Adrenal gland (tissue), 9 donors: ENCODE measurements at regions not wholly inside any gene's neighbourhood (a gene's known extent, or its start where the extent isn't known, plus 50 kb on each side); places are given as distances from the start of the nearest gene placed in this dataset.
"Not testable (repeated sequence)": the region's sequence is repeated elsewhere in the genome, so short reads cannot be mapped to it uniquely, and the experiment has no call there.

ENCODE experiments used
- DNase-seq, 7 donors: peaks; one replicate each; pipeline ENCODE4 v3.0.0-alpha.2; 2019 to 2020
- H3K27ac ChIP-seq, 5 donors: fragments of 200-600 bp; sonication (generic) in 4 of 5; 1 replicate in 3 of 5; 2 replicates in 2 of 5; pipeline versions ENCODE4 v1.5.1 to v1.8.0; 2016 to 2020; ENCODE audit warnings: mild to moderate bottlenecking in 1 of 5
- H3K27me3 ChIP-seq: fragments of 200-600 bp; 2 replicates; pipeline ENCODE4 v1.8.0; 2021
- H3K36me3 ChIP-seq, 2 donors: fragments of 200-600 bp; replicated peaks in 1 of 2; 1 replicate in 1 of 2; 2 replicates in 1 of 2; pipeline versions ENCODE4 v1.5.1 to v1.8.0; 2018 to 2022
- H3K4me1 ChIP-seq, 2 donors: fragments of 200-600 bp; replicated peaks in 1 of 2; 1 replicate in 1 of 2; 2 replicates in 1 of 2; pipeline versions ENCODE4 v1.5.1 to v1.8.0; 2018 to 2021
- H3K4me3 ChIP-seq, 4 donors: fragments of 200-600 bp; sonication (generic) in 3 of 4; one replicate each; pipeline ENCODE4 v1.5.1; 2016 to 2018
- H3K9me3 ChIP-seq, 3 donors: fragments of 200-600 bp; sonication (generic) in 1 of 3; replicated peaks in 1 of 3; 1 replicate in 2 of 3; 2 replicates in 1 of 3; pipeline versions ENCODE4 v1.5.1 to v1.8.0; 2016 to 2021
- CTCF ChIP-seq, 6 experiments: fragments of 450-650 bp in 4 of 6; fragments of 200-600 bp in 2 of 6; sonication (generic) in 1 of 6; IDR thresholded peaks; 1 replicate in 5 of 6; 2 replicates in 1 of 6; pipeline versions ENCODE4 v1.5.1 to v1.8.0; 2016 to 2021; ENCODE audit warnings: antibody characterized with exemption in 6 of 6, mild to moderate bottlenecking in 2 of 6, moderate library complexity in 1 of 6
- WGBS, 4 donors: extraction: QIAGEN DNeasy Blood & Tissue Kit in 2 of 4; methylation state at CpG; one replicate each; pipeline versions ENCODE4 v1.1.5 to v1.1.7; 2013 to 2017; 5-methylcytosine and 5-hydroxymethylcytosine counted together
- intact Hi-C, 2 donors: fragments of 100-400 bp; cut with DNase I; formaldehyde crosslinking; loops; one replicate each; pipeline versions ENCODE4 v1.14.1 to v1.15.0; 2022 to 2023
- donor health status: healthy with polysubstance abuse.
- donor health status: Bipolar disorder and iron deficiency.
- donor health status: DM: yes; HTN: yes; CAD: no.
- donor health status: DM: no; HTN: no; CAD: no.
- donor health status: DM: no; HTN: no; CAD: no.

DNA sequence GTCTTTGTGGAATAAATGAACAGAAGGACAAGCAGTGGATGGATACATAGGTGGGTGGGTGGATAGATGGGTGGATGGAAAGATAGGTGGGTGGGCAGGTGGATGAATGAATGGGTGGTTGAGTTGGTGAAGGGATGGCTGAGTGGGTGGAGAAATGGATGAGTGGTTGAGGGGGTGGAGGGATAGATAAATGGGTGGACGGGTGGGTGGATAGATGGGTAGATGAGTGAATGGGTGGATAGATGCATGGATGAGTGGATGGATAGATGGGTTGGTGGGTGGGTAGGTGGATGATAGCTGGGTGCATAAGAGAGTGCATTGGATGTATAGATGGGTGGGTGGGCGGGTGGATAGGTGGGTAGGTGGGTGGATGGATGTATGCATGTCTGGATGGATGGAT lies 63.5 kb downstream of the UNC93B1 start:
- H3K4me1 ChIP-seq, DNase-seq, H3K36me3 ChIP-seq, H3K4me3 ChIP-seq, H3K27me3 ChIP-seq, H3K27ac ChIP-seq, intact Hi-C loops, H3K9me3 ChIP-seq: not testable (repeated sequence)
- WGBS, 4 donors, result 62 to 90% (median 67%) methylated on average over 2 of the region's 2 CpGs

- H3K27ac ChIP-seq, intact Hi-C loops, DNase-seq, H3K9me3 ChIP-seq, H3K36me3 ChIP-seq, H3K27me3 ChIP-seq, H3K4me1 ChIP-seq, H3K4me3 ChIP-seq: not testable (repeated sequence)
- peak in 3 of 6 experiments; percentile 14 to 31 (median 27) for TF ChIP-seq CTCF (IDR thresholded peaks at IDR 0.05)
- WGBS, 4 donors, result 26 to 50% (median 29%) methylated on average over 1 of the region's 4 CpGs
Observed at GRCh38 chr11:67938964-67939363, 64.9 kb downstream of the UNC93B1 start.

DNA sequence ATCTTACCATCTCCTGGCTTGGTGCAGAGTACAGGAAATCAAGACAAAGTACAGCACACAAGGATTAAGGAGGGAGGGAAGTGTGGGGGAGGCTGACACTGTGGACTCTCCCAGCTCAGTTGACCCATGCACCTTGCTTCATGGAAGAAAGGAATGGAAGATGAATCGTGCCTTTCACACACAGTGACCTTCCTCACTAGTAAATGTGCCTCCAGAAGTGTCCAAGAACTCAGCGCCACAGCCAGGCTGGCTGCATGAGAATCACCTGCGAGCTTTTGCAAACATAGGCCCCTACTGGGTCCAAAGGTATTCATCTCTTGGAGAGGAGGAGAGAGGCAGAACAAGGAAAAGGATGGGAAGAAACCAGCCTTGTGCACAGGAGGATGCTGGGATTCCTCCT lies 65.5 kb downstream of the UNC93B1 start:
- H3K36me3 ChIP-seq, H3K4me1 ChIP-seq, H3K27me3 ChIP-seq, intact Hi-C loops, H3K9me3 ChIP-seq, H3K4me3 ChIP-seq, DNase-seq, H3K27ac ChIP-seq: not testable (repeated sequence)
- WGBS, 4 donors, result 55 to 71% (median 65%) methylated on average over 3 of the region's 3 CpGs

DNA sequence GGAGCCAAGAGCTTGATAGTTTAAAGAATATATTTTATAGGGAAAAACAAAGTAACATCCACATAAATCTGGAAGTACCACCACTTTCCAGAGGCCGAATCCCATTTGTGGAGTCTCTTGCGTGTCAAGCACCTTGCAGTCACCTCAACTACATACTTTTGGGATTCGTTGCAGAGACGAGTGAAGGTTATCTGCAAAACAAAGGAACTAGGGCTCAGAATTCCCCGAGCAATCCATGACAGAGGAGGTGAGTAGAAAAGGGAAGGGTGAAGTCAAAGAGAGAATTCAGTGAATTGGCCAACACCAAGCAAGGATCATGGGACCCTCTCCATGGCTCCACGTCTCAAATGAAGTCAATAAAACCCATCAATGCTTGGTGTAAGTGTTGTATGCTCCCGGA lies 80.3 kb downstream of the UNC93B1 start:
- DNase-seq, intact Hi-C loops, H3K4me1 ChIP-seq, H3K27me3 ChIP-seq, H3K4me3 ChIP-seq, H3K27ac ChIP-seq, H3K9me3 ChIP-seq, H3K36me3 ChIP-seq: not testable (repeated sequence)
- 56 to 76% (median 63%) methylated on average over 7 of the region's 7 CpGs for WGBS, 4 donors

GRCh38 chr11:67920546-67920945 lies 83.4 kb downstream of the UNC93B1 start:
- H3K4me1 ChIP-seq, H3K9me3 ChIP-seq, H3K27ac ChIP-seq, DNase-seq, H3K27me3 ChIP-seq, intact Hi-C loops, H3K4me3 ChIP-seq, H3K36me3 ChIP-seq: not testable (repeated sequence)
- WGBS, 4 donors, result 59 to 74% (median 70%) methylated on average over 6 of the region's 6 CpGs

DNA sequence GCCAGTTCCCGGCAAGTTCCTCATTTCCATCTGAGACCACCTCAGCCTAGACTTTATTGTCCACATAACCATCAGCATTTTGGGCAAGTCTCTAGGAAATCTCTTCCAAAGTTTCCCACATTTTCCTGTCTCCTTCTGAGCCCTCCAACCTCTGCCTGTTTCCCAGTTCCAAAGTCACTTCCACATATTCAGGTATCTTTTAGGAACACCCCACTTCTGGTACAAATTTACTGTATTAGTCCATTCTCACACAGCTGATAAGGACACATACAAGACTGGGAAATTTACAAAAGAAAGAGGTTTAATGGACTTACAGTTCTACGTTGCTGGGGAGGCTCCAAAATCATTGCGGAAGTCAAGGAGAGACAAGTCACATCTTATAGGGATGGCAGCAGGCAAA lies 91.7 kb downstream of the UNC93B1 start:
- H3K27ac ChIP-seq, result not testable (repeated sequence)

GRCh38 chr11:67911211-67911610 lies 92.7 kb downstream of the UNC93B1 start:
- H3K4me3 ChIP-seq, H3K27me3 ChIP-seq, intact Hi-C loops, DNase-seq, H3K9me3 ChIP-seq, H3K4me1 ChIP-seq, H3K36me3 ChIP-seq, H3K27ac ChIP-seq: not testable (repeated sequence)
- WGBS, 4 donors, result 49 to 60% (median 54%) methylated on average over 2 of the region's 2 CpGs

More for the DNA sequence above, 91.7 kb downstream of the UNC93B1 start:
- H3K9me3 ChIP-seq, H3K27me3 ChIP-seq, DNase-seq, H3K4me1 ChIP-seq, H3K36me3 ChIP-seq, intact Hi-C loops, H3K4me3 ChIP-seq: not testable (repeated sequence)
- 82 to 99% (median 93%) methylated on average over 3 of the region's 3 CpGs for WGBS, 4 donors

GRCh38 chr11:67910803-67911202 lies 93.1 kb downstream of the UNC93B1 start:
- H3K4me1 ChIP-seq, intact Hi-C loops, H3K36me3 ChIP-seq, DNase-seq, H3K27me3 ChIP-seq, H3K27ac ChIP-seq, H3K4me3 ChIP-seq, H3K9me3 ChIP-seq: not testable (repeated sequence)
- WGBS, 4 donors, result 83 to 95% (median 93%) methylated on average over 1 of the region's 1 CpG

- H3K36me3 ChIP-seq, intact Hi-C loops: not testable (repeated sequence)
- WGBS, 4 donors, result 17 to 80% methylated on average over 1 of the region's 1 CpG; no CpG with 5 or more reads in 2 of the 4 donors
Observed at GRCh38 chr11:67906969-67907368, 96.9 kb downstream of the UNC93B1 start.

DNA sequence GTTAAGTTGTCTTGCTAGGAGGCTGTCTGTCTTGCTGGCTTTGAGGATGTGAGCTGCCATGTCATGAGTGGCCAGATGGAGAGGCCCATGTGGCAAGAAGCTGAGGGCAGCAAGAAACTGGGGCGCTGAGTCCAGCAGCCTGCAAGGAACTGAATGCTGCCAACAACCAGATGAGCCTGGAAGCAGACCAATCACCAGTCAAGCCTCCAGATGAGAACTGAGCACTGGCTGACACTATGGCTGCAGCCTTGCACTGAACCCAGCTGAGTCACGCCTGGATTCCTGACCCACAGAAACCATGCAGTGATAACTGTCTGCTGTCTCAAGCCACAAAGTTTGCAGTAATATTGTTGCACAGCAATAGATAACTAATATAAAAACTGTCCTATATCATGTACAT lies 104.4 kb downstream of the UNC93B1 start:
- H3K27ac ChIP-seq, H3K36me3 ChIP-seq, H3K9me3 ChIP-seq, H3K4me3 ChIP-seq, H3K4me1 ChIP-seq, intact Hi-C loops, H3K27me3 ChIP-seq: not testable (repeated sequence)
- peak in 5 of 7 donors; percentile 35 to 64 (median 55) for DNase-seq
- WGBS, 4 donors, result 29 to 70% (median 40%) methylated on average over 2 of the region's 2 CpGs

More at GRCh38 chr11:67906969-67907368, 96.9 kb downstream of the UNC93B1 start:
- not testable (repeated sequence) for H3K4me3 ChIP-seq, H3K4me1 ChIP-seq, H3K27me3 ChIP-seq, H3K27ac ChIP-seq, DNase-seq, H3K9me3 ChIP-seq

DNA sequence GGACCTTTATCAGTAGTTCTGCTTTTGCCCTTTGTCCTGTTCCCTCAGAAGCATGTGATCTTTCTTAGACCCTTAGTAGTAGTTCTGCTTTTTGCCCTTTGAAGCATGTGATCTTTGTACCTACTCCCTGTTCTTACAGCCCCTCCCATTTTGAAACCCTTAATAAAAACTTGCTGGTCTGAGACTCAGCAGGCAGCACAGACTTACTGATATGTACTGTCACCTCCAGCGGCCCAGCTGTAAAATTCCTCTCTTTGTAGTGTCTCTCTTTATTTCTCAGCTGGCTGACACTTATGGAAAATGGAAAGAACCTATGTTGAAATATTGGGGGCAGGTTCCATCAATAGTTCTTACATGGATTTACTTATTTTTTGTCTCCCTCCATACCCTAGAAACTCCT lies 110.4 kb downstream of the UNC93B1 start:
- H3K27ac ChIP-seq, H3K9me3 ChIP-seq, H3K4me3 ChIP-seq, H3K36me3 ChIP-seq, H3K27me3 ChIP-seq, DNase-seq, H3K4me1 ChIP-seq, intact Hi-C loops: not testable (repeated sequence)
- WGBS, 4 donors, result 67 to 80% (median 70%) methylated on average over 1 of the region's 1 CpG
